ENCODE measurements at regions not wholly inside any gene's neighbourhood (a gene's known extent, or its start where the extent isn't known, plus 50 kb on each side); places are given as distances from the start of the nearest gene placed in this dataset.
"Not testable (repeated sequence)": the region's sequence is repeated elsewhere in the genome, so short reads cannot be mapped to it uniquely, and the experiment has no call there.

GRCh38 chr9:31323726-31324444, 1060.6 kb upstream of the ACO1 start:
- no peak for DNase-seq

DNA sequence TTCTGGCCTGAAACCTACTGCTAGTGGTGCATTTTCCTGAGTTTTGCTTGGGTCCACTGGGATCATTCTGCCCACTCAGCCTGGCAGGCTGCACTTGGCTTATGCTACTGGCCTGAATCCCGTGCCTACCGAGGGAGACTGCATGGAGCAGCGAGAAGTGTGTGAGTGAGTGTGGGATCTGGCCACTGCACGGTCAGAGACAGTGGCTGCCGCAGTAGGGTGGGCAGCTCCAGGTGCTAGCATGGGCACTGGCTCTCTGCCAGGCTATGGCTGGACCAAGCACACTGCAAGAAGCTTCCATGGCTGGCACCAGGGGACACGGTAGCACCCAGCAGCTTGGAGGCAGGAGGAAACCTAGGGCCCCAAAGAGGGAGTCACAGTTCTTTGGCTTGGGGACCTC, 1058.7 kb upstream of the ACO1 start:
- no peak for DNase-seq

- not testable (repeated sequence) for DNase-seq
These were observed 1057.6 kb upstream of the ACO1 start for GRCh38 chr9:31326883-31327282.

- DNase-seq = no peak
These were observed 1049.5 kb upstream of the ACO1 start for GRCh38 chr9:31334837-31335528.

DNA sequence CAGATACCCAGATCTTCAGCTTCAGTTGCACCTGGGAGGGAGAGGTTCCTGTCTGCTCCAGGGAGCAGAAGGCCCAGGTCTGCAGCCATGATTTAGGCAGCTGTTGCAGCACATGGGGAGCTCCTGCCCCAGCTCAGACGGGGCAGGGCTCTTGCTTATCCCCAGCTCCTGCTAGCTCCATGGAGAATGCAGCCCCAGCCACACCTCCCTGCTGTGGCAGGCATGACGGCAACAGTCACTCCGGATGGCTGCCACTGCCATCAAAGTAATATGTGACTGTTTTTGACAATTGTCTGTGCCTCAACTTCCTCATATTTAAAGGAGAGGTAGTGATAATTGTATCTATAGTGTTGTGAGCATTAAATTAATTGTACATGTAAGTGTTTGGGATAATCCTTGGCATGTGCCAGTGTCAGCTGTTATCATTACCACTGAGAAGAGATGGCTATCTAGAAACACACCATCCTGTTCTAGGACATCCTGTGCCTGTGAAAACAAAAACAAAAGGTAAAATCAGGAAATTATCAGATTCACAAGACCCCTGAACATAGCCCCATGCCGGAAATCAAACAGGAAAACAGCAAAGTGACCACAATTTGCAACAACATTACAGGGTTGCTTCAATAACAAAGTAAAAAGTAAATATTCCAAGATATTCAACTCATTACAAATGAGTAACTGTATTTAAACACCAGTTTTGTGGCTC, 1048.8 kb upstream of the ACO1 start:
- no peak for DNase-seq

DNA sequence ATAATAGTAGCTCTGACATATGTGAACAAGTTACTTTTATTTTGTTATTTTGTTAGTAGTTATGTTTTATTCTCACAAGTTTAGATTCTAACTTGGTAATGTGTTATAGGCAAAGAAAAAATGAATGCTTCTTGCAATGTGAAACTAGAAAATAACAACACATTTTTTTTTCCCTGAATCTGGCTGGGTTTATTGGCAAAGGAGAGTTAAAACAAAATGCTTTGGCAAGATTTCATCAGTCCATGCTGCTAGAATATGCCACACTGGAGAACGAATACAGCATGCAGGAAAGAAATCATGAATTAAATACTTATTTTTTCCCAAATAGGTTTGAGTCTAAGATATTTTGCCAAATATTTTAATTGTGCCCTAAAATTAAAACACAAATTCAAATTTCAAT, 1048.1 kb upstream of the ACO1 start:
- DNase-seq = no peak

DNA sequence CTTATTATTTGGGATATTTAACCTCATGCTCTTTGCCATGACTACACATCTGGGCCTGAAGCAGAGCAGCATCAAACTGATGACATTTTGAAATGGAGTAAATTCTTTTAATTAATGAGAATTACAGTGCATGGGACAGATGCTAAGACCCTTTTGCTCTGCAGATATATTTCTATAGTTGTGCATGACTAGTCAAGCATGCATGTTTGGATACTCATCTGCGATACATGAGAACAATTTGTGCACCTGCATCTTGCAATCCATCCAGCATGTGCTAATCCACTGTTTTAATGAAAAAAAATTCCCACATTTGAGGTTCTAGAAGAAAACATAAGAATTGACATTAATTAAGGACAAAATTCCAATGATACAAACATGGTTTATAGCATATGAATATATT, 1047.6 kb upstream of the ACO1 start:
- DNase-seq = no peak

GRCh38 chr9:31347082-31347617, 1037.3 kb upstream of the ACO1 start:
- DNase-seq = no peak

DNA sequence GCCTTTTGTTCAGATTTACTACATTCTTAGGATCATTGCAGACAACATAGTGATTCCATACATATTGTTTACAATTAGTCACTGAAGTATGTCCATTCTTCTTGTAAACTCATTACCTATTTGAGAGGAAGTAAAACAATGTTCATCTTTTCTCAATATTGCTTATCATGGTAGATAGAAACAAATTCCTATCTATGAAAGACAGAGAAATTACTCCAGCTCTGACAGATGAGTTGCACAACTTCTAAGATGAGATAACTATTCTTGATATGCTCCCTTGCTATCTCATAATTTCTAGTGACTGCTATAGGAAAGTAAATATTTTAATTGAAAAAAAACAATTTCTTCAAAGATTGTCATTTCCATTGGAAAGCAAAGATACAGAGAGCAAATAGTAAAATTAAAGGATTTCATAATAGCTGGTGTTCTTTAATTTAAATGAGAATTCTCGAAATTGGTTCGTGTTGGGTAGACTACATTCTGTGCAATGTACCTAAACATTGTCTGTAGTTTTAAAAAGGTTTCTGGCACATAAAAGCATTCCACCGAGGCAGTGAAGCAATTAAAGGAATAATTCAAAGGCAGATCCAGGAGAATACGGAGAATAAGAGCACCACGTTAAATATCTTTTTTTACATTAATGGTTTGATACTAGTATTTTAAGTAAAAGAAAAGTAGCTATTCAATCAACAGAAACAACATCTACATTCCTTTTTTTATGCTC, 1029.1 kb upstream of the ACO1 start:
- no peak for DNase-seq

DNA sequence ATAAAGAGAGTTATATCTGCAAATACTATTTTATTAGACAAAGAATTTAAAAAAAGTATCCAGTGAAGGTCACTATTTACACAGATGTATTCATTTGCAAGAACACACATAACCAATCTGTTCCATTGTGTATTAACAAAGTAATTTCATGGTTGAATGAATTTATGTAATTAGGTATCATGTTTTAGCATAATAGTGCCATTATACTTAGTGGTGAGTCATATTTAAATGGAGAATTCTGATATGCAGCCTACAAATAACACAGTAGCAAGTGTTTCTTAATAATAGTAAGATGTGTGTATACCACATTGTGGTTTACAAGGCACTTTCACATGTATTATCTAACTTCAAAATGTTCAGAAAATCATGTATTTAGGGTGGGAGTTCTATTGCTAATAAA, 1028.5 kb upstream of the ACO1 start:
- no peak for DNase-seq

DNA sequence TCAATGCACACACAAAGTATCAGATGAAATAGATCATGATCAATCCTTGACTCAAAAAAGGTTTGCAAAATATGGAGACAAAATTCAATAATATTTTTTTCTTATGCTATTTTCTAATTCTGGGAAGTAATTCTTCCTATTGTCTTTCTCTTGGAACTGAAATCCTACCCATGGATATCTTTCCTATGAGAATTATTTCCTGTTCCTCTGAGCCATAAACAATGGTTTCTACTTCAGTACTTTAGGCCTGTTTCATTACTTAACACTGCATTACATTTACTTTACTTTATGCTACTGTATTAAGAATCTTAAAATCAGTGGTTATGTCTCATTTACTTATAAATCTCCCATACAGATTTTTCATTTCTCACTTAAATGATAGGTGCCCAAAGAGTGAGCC, 1025.4 kb upstream of the ACO1 start:
- no peak for DNase-seq

GRCh38 chr9:31364171-31364570, 1020.3 kb upstream of the ACO1 start:
- no peak for DNase-seq

DNA sequence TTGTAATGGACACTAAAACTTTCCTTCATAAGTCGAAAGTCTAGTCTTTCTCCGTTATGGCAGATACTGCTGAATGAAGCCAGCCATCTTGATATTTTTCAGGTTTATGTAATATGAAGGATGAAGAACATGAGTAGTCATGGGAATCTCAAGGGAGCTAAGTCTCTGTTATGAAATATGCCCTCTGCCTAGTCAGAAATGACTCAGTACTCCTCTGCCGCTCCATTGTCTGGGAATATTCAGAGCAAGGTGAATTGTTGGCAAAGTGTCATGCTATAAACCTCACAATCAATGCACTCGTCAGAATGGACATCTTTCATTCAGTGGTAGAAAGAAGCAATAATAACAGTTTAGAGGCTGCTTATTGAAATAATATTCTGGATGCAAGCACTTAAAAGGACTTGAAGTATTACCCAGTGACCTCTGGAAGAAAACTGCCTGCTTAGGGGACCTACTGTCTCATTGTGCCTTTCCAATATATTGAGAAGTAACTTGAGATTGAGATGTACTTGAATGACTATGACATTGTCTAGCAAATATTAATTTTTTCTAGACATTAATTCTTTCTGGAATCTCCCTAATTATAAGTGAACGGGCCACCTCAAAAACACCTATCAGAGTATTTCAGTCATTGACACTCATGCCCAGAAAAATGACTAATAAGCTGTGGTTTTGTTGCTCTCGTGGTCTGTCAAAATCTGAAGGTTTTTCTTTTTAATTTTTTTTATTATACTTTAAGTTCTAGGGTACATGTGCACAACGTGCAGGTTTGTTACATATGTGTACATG, 1011.5 kb upstream of the ACO1 start:
- no peak for DNase-seq

GRCh38 chr9:31377358-31377757, 1007.1 kb upstream of the ACO1 start:
- DNase-seq = no peak

DNA sequence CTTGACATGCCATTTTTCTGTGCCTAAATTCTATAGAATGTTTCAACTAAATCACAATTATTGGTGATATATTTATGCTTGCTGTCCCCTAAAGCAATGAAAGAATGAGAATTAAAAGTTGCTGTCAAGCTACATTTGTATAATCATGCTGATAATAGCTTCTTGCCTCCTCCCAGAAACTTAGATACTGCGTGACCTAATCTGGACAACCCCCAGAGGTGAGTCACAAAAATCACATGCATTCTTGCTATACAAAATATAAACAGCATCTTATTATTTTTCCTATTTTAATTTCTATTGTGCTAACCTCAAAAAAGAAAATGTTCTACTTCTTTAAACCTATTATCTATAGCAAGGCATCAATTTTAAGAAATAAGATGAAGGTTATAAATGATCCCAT, 995.8 kb upstream of the ACO1 start:
- no peak for DNase-seq

GRCh38 chr9:31389075-31389474, 995.4 kb upstream of the ACO1 start:
- DNase-seq = no peak

DNA sequence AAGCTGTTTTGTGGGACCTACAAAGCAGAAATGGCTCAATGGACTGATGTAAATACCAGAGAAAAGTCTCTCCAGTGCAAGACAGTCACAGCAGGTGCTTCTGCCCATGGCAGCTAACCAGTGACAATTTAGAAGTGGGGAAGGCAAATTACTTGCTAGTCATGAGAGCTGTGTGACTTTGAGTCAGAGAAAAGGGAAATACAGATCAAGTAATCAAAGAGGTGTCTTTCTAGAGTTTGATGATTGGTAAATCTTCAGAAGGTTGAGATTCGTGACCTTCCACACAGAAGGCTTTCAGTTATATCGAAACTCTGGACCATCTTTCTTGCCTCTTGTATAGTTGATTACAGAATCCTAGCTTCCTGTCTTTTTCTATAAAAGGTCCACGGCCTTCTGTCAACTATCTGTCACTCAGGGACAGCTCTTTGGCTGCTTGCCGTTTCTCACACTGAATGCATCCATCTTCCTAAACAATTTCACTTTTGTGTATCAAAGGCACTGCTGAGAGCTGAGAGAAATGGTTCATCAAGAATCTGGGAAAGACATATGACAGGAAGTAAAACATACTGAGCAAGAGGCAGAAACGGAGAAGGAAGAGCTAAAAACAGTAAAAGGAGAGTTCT, 993.9 kb upstream of the ACO1 start:
- no peak for DNase-seq

DNA sequence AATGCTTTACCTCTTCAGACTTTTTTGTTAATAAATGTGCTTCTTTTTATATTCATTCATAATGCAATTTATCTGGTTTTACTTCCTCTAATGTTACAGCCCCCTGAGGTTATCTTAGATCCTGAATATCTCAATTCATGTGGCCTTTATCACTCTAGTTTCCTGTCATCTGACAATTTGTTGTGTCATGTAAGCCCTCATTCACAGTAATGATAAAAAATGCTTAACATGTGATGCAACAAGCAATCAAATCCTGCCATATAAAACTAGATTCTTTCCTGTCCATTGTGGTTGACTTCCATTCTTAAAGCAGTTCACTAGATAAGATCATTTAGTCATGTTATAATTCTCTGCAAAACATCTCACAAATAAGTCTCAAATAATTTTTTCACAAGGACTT, 991.2 kb upstream of the ACO1 start:
- no peak for DNase-seq

DNA sequence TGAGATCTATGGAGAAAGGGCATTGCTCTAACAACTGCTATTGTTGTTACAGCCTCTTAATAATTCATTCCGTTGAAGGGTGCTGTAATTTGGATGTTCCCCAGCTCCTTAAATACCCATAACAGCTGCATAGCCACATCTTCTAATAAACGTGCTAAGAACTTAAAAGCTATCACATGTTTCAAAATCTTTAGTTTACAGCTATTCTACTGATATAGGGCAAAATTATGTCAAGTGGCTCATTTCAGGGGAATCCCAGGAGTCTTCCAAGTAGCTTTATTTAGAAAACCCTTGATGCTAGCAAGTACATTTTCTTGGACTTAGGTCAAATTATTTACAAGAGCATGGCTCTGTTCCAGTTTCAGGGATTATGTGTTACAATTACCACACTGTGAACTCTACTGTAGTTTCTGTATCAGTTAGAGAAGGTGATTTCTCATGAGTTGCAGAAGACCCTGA, 990.4 kb upstream of the ACO1 start:
- no peak for DNase-seq

GRCh38 chr9:31412081-31412480, 972.4 kb upstream of the ACO1 start:
- DNase-seq = no peak

DNA sequence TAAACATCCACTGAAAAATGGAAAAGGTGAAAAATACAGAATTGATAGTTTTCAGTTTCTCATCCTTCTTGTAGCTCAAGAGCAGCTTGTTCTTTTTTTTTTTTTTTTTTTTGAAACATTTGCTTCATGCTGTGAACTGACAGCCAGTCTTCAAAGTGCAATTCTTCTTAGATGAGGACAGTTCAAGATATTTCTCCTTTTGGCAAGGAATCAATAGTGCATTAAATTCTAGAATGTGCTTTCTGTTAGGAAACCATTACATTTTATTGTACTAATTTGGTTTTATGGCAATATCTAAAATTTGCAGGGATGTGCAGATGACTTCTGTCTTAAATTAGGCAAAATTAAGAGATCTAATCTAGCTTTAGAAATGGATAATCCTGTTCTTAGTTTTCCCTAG, 969.3 kb upstream of the ACO1 start:
- DNase-seq = no peak

- DNase-seq = no peak
These were observed 966.0 kb upstream of the ACO1 start for GRCh38 chr9:31418419-31418818.
